Stimulated activated CD4-positive, alpha-beta T cell treated with anti-CD3 and anti-CD28 coated beads, Interleukin-12 subunit alpha, Interleukin-12 subunit beta, amount 100 ng/mL, for 24 hours (primary cell): ENCODE measurements at regions not wholly inside any gene's neighbourhood (a gene's known extent, or its start where the extent isn't known, plus 50 kb on each side); places are given as distances from the start of the nearest gene placed in this dataset.
"Not testable (repeated sequence)": the region's sequence is repeated elsewhere in the genome, so short reads cannot be mapped to it uniquely, and the experiment has no call there.

ENCODE experiments used
- DNase-seq, 2 experiments: peaks; one replicate each; pipeline ENCODE4 v3.0.0-alpha.2; 2020; ENCODE audit warnings: low read depth in 2 of 2

DNA sequence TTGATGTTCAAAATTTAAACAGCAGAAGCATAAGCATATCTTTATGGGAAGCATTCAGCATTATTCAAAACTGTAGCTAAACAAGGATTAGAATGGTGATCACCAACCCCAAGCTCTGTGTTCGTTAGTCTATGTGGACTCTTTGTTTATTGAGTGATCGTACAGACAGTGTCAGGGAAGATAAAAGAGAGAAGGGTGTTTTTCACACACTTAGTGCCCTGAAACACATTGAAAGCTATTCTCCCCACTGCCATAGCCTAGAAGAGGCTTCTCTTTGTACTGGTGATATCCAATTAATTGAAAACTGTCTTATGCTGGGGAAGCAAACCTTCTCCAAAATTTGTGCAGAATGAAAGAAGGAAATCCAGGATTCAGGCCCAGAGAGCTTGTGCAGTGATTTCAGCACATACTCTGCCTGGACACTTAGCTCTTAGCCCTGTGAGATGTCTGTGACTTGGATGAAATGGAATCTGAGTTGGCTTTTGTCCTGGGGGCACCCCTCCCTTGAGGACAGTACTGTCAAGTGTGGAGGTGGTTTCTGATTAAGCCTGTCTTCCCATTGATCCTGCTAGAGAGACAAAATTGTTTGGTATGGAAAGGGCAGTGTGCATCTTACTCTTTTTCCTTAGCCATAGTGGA lies 125.7 kb upstream of the MTHFD1L start:
- DNase-seq = no peak

DNA sequence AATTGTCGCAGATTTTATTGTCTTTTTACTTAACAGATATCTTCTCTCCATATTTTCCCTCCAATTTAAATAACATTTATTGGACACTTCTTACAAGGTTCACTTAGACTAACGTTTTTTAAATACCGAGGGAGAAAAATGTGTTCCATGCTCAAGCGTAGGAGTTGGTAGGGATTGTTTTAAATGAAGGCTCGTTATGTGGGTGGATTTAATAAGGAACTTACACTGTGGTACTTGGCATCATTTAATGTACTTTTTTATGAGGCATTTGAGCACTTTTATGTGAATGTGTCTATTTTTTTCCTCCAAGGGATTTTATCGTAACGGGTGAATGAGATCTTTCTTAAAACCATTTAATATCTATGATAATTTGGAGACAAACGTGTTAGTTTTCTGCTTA lies 125.0 kb upstream of the MTHFD1L start:
- DNase-seq = no peak

DNA sequence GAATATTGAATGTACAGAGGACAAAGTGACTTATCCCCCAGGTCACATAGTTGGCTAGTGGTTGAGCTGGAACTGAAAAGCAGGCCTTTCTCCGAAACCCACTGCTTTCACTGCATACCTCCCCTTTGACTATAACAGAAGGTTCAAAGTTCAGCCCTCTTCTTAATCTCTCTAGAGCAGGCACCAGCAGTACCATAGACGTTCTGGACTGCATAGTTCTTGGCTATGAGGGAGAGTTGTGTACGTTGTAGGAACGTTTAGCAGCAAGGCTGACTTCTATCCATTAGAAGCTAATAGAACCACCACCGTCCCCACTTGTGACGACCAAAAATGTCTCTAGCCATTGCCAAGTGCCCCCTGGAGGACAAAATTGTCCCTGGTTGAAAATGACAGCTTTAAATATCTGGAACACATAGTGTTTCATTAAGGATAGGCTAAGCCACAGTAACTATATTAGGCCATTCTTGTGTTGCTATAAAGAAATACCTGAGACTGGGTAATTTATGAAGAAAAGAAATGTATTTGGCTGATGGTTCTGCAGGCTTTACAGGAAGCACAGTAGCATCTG lies 123.8 kb upstream of the MTHFD1L start:
- no peak for DNase-seq

DNA sequence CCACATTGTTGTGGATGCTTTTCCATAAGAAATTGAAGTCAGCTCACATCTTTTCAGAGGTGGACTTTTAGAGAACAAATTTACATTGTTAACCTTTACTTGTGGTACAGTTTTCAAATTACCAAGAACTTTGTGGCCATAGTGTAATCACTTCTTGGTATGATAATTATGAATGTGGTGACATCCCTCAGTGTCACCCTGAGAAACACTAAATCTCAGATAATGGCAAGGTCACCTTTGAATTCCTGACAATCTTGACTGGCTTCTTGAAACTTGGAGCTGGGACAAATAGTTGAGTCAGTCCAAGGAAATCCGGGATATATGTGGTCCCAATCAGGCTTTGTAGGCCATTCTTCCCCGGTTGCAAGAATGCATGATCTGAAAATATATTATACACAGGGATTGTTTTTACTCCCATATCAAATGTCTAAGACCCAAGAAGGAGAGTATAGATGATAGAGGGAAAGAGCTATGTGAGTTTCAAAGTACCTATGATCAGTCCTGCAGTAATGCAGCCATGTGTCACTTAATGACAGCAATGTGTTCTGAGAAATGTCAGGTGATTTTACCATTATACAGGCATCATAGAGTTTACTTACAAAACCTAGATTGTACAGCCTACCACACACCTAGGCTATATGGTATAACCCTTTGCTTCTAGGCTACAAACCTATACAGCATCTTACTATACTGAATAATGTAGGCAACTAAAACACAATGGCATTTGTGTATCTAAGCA lies 120.8 kb upstream of the MTHFD1L start:
- DNase-seq = no peak

DNA sequence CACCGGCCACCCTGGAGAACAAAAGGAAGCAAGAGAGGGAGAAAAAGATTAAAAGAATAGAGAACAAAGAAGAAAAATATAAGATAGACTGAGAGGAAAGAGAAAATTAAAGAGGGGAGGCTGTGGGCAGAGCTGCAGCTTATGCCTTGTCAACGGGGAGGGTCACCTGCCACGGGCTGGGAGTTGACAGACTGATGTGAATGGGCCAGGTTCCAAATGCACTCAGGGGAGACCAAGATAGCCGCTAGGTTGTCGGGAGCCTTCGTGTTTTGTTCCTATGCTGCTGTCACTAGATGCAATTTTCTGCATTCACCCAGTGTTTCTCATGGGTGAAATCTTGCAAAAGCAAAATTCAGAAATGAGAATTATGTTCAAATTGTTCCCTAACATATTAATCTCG lies 119.6 kb upstream of the MTHFD1L start:
- DNase-seq = no peak

DNA sequence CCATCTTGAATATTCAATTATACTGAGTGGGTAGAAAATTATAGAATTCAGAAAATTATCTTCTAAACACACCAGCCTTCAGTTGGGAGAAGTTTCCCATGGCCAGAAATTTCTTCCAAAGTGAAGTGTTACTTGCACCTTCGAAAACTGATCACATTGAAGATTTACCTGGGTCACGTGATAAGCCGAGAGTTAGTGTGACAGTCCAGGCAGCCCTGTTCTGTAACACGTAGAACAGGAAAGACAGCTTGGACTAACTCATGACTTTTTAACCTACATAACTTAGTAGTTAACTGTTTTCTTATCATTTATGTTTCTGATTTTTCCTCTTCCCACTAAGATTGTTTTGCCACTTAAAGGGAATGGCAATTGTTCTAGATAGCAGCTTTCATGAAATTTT lies 118.3 kb upstream of the MTHFD1L start:
- DNase-seq = no peak

DNA sequence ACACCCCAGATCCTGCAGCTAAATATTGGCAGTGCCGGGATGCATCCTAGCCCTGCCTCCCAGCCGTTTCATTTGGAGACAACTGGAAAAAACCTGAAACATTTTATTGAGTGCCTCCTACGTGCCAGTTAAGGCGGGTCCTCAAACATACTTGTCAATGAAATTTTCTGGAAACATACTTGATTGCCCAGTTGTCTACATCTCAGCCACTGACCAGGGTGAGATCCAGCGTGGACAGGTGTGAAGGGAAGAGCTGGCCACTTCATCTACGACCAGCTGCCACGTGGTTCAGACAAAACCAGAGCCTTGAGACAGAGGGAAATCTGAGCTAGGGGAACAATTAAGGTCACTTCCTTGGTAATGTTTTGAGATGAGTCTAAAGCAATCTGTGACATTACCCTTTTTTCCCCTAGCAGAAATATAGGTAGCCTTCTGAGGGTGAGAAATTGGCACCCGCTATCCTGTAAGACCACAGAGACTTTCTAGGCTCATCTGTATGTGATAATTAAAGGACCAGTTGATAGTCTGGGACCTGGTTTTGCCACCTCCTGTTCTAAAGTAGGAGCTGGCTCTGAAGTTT lies 116.3 kb upstream of the MTHFD1L start:
- DNase-seq = no peak

DNA sequence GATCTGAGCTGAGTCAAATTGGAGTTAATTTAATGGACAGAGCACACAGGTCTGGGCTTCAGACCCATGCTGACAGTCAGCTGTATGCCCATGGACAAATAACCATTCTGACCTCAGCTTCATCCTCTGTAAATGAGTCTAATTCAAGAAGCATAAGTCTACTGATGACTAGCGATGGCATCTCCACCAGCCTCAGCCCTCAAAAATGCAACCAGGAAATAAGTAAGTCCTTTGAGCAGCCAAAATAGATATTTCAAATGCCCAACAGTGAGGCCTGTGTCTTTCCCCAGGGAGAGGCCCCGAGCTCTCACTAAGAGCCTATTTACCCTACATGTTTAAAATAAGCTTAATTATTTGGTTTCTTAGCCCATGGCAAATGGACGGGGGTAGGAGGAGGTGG lies 114.2 kb upstream of the MTHFD1L start:
- no peak for DNase-seq

DNA sequence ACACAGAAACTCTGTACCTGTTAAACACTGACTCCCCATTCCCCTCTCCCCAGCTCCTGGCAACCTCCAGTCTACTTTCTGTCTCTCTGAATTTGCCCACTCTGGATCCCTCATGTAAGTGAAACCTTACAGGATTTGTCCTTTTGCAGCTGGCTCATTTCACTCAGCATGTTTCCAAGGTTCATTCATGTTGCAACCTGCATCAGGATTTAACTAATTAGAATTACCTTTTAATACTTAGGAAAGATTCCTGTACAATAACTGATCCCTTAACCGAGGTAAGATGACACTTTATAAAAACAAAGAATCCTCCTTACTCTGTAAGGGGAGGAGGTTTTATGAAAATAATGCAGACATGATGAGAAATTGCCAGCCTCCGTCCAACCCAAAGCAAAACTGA lies 113.1 kb upstream of the MTHFD1L start:
- DNase-seq = no peak

DNA sequence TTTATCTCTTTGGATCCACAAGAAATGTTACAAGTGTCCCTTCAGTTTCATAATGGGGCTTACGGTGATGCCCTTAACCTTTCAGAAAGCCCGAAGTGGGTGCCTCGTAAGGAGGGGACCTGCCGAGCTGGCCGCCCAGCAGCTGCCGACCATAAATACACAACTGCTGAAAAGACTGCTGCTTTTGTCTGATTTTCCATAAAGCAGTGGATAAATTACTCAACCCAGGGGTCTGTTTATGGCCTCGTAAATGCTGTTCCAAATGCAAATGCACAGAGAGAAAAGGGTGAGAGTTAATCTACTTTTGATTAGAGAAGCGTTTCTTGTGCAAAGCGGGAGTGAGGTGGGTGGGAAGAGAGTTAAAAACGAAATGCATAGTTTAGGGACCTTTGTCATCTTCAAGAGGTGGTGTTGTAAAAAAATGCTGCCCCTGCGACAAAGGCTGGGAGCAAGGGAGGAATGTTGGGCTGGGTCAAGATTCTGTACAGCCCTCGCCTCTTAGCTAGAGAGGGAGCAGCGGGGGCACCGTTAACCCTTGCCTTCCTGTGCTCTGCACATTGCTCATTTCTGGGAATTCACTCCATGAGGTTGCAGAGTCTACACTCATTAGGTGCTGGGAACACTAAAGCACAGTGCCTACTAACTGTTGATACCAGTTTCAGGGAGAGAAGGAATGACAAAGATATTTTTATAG lies 112.0 kb upstream of the MTHFD1L start:
- DNase-seq = no peak

DNA sequence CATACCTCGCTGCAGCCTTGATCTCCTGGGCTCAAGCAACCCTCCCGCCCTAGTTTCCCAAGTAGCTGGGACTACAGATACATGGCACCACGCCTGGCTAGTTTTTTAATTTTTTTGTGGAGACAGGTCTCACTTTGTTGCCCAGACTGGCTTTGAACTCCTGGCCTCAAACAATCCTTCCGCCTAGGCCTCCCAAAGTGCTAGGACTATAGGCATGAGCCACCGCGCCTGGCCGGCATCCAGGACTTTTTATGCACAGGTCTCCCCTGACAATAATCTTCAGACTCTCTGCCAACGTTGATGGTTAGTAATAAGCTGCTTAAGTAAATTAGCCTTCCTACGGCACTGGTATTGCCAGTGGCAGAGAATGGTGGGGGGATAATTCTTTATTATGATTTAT lies 110.5 kb upstream of the MTHFD1L start:
- DNase-seq = no peak

DNA sequence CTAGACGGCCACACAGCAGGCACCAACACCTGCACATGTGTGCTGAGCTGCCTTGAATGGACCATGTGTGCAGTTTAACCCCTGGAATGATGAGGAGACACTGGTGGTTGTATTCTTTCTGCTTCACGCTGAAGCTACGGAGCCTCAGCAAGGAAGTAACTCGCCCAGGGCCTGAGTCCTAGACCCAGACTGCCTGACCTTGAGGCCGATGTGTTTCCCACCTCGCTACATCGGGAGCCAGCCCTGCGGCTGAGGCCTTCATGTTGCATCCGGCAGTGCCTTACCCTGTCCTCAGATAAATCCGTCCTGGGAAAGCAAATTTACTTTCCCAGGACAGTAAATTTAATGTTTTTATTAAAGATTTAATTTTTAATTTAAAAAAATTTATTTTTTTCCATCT lies 110.0 kb upstream of the MTHFD1L start:
- DNase-seq = no peak

DNA sequence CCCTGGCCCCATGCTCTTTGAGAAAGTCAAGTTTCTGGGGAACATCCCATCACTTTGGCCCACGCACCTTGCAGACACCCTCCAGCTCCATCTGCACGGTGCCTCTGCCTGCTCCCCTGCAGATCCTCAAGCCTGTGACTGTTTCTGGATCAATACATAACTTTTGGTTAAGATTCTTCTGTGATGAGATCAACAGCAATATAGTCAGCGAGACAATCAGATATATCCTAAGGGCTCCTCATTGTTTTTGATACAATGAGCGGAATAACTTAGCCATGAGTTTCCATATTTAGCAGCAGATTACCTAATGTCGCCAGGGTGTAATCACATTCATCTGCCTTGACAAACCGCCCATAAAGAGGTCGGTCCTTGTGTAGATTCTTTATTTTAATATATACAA lies 109.3 kb upstream of the MTHFD1L start:
- no peak for DNase-seq

DNA sequence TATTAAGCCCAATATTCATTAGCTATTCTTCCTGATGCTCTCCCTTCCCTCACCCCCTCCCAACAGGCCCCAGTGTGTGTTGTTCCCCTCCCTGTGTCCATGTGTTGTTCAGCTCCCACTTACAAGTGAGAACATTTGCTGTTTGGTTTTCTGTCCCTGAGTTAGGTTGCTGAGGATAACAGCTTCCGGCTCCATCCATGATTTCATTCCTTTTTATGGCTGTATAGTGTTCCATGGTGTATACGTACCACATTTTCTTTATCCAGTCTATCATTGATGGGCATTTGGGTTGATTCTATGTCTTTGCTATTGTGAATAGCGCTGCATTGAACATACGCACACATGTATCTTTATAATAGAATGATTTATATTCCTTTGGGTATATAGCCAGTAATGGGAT lies 107.7 kb upstream of the MTHFD1L start:
- not testable (repeated sequence) for DNase-seq

DNA sequence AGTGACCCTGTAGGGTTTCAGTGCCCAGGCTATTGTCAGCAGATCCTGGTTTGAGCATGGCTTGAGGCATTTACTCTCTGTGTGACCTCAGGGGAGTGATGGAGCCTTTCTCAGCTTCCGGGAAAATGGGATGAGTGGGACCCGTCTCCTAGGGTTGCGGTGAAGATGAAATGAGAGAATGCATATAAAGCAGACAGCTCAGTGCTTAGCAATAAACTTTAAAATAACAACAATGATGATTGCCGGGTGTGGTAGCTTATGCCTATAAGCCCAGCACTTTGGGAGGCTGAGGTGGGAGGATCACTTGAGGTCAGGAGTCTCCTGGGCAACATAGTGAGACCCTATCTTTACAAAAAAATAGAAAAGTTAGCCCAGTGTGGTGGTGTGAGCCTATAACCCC lies 106.0 kb upstream of the MTHFD1L start:
- DNase-seq = no peak

DNA sequence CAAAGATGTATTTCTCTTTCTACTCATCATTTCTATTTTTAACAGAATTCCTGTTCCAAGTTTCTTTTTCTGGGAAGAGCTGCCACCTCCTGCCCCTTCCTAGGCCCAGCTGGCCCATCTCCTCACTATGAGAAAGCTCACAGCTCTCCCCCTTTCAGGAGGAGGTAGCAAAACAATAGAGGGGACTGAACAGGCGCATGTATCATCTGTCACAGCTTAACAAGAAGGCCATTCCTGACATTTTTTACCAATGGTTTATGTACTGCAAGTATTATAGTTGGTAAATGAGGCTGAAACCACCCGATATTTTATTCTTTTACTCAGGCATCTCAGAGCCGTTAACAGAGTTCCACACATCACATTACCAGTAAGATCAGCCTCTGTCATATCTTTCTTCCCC lies 103.7 kb upstream of the MTHFD1L start:
- no peak for DNase-seq

DNA sequence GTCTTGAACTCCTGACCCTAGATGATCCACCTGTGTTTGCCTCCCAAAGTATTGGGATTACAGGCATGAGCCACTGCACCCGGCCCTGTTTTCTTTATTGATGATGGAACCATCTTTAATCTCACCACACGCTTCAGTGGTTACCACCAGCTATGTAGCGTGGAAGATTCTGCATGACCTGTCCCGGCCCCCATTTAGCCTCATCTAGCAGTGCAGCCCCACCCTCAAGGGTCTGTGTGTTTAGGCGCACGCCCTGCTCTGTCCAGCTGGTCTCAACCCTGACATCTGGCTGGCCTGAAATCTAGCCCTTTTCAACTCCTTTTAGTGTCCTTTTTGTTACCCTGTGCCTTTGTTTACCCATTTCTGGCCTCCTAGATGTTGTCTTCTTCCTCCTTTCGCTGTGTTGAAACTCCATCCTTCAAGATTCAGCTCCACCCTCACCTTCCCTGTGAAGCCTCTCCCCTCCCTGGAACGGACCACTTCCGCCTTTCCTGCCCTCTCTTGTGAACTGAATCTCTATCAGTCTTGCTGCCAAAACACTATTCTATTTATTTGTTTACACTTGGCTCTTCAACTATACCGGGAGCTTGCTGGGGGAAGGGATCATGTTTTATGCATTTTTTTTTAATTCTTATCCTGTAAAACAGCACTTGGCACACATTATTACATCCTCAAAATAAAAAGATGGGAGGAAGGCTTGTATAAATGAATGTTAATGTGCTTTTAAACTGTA lies 101.0 kb upstream of the MTHFD1L start:
- no peak for DNase-seq

DNA sequence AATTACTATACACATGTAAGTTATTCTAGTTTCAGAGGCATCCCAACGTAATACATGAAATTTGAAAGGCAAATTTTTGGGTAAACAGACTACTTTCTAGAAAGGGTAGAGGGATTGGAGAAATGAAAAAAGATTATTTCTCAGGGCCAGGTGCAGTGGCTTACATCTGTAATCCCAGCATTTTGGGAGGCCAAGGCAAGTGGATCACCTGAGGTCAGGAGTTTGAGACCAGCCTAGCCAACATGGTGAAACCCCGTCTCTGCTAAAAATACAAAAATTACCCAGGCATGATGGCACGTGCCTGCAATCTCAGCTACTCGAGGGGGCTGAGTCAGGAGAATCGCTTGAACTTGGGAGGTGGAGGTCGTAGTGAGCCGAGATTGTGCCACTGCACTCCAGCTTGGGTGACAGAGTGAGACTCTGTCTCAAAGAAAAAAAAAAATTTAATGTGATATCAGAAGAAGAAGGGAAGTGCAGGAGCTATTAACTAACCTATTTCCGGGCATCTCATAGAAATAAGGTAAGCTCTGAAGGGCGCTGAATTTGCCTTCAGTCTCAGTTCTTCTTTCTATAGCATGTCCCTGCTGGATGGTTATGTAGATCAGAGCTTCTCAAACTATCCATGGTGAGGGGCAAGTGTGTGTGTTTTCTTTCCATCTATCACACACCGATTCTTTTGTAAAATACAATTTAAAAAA lies 100.3 kb upstream of the MTHFD1L start:
- no peak for DNase-seq

DNA sequence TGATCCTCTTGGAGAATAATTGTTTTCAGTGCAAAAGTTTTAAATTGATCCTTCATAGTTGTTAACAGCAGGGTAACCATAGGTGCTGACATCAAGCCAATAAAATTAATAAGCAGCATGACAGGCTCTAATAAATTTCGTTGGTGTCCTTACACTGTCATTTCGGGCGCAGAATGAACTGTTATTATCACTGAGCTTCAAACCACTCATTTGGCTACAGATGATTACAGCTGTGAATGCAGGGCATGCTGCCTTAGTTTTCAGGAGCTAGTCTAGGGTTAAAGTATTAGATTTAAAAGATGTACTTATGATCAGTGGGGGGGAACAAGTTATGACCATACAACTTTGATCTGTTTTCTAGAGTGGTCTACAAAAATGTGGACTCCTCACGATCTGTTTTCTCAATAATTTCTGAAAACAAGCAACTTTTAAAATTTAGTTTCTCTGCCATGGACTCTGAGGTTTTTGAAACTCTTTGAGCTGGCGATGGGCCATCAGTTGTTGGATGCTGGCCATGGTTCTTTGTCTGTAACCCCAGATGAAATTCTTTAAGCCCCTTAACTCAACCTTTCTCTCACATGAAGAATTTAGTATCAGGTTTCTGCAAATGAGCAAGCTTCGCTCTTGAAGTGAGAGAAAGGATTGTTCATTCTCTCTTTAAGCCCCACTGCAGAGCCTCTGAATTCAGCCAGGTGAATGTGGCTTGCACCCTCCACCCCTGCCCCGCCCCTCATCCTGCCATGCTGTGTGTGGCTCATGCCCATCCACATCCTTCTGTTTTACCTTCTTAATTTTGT lies 99.1 kb upstream of the MTHFD1L start:
- DNase-seq = no peak

DNA sequence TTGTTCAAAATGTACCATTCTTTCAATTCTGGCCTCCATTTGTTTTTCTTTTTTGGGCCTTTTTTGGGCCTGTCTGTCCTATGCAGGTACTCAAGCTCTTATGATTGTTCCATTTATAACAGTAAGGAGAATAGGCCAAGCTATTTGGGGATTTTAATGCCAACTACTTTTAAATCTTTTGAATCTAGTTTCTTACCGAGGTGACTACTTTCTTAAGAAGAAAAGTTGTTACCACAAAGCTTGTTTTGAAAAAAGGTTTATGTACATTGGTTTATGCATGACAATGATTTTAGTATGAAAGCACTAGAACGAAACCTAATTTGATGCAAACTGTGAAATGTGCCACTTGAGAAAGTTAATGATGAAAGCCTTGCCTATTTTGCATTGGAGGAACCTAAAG lies 98.3 kb upstream of the MTHFD1L start:
- DNase-seq = no peak
